BLaER1 treated with 17β-estradiol and CSF1 and Interleukin-3, amounts not matched to agents 10 nM and 100 nM (cell line): ENCODE measurements at regions not wholly inside any gene's neighbourhood (a gene's known extent, or its start where the extent isn't known, plus 50 kb on each side); places are given as distances from the start of the nearest gene placed in this dataset.

Experiments used
- H3K27ac ChIP-seq, 11 experiments: shearing (Covaris generic); formaldehyde crosslinking; 2 replicates each; pipeline ENCODE4 v1.8.1; 2022
- H3K27me3 ChIP-seq, 11 experiments: shearing (Covaris generic); formaldehyde crosslinking; 2 replicates each; pipeline ENCODE4 v1.8.1; 2022
- H3K36me3 ChIP-seq, 11 experiments: shearing (Covaris generic); formaldehyde crosslinking; 2 replicates each; pipeline ENCODE4 v1.8.1; 2022
- H3K4me1 ChIP-seq, 10 experiments: shearing (Covaris generic); formaldehyde crosslinking; 2 replicates each; pipeline ENCODE4 v1.8.1; 2022
- H3K4me2 ChIP-seq, 11 experiments: shearing (Covaris generic); formaldehyde crosslinking; 2 replicates each; pipeline ENCODE4 v1.8.1; 2022
- H3K4me3 ChIP-seq, 10 experiments: shearing (Covaris generic); formaldehyde crosslinking; 2 replicates each; pipeline ENCODE4 v1.8.1; 2022
- H3K9ac ChIP-seq, 11 experiments: shearing (Covaris generic); formaldehyde crosslinking; 2 replicates each; pipeline ENCODE4 v1.8.1; 2022
- H3K9me3 ChIP-seq, 11 experiments: shearing (Covaris generic); formaldehyde crosslinking; replicated peaks in 1 of 11; 2 replicates each; pipeline ENCODE4 v1.8.1; 2022
- H4K20me1 ChIP-seq, 11 experiments: shearing (Covaris generic); formaldehyde crosslinking; 2 replicates each; pipeline ENCODE4 v1.8.1; 2022
- Cebpa-rat ChIP-seq, 11 experiments: shearing (Covaris generic); IDR thresholded peaks; 2 replicates each; pipeline ENCODE4 v1.8.1; 2022

GRCh38 chr15:62889734-62890505 lies 152.6 kb upstream of the TPM1 start:
- Histone ChIP-seq H3K9me3 (no peaks in the 10 kb centered on the region), H3K4me2 (no peak overlapping the region)

GRCh38 chr15:62894322-62895085 lies 148.0 kb upstream of the TPM1 start:
- H3K27ac ChIP-seq, result no peak overlapping the region
- H3K27me3 ChIP-seq, result no peaks in the 10 kb centered on the region
- no peaks in the 10 kb centered on the region for H3K4me1 ChIP-seq
- H3K36me3 ChIP-seq, result no peaks in the 10 kb centered on the region
- TF ChIP-seq Cebpa-rat (IDR thresholded peaks at IDR 0.05), result no peak
- no peak overlapping the region for H3K4me2 ChIP-seq
- no peaks in the 10 kb centered on the region for H4K20me1 ChIP-seq
- no peaks in the 10 kb centered on the region for H3K9me3 ChIP-seq
- no peak overlapping the region for H3K9ac ChIP-seq
- H3K4me3 ChIP-seq, result no peak overlapping the region

More at GRCh38 chr15:62889734-62890505, 152.6 kb upstream of the TPM1 start:
- no peak for TF ChIP-seq Cebpa-rat (IDR thresholded peaks at IDR 0.05)
- H3K4me3 ChIP-seq, result no peak overlapping the region
- H4K20me1 ChIP-seq, result no peaks in the 10 kb centered on the region
- no peak overlapping the region for H3K27ac ChIP-seq
- H3K4me1 ChIP-seq, result no peaks in the 10 kb centered on the region
- H3K9ac ChIP-seq, result no peak overlapping the region
- H3K27me3 ChIP-seq, result no peaks in the 10 kb centered on the region
- no peaks in the 10 kb centered on the region for H3K36me3 ChIP-seq

GRCh38 chr15:62895139-62895866 lies 147.2 kb upstream of the TPM1 start:
- H3K9me3 ChIP-seq, result no peaks in the 10 kb centered on the region
- TF ChIP-seq Cebpa-rat (IDR thresholded peaks at IDR 0.05), result no peak
- H4K20me1 ChIP-seq, result no peaks in the 10 kb centered on the region
- no peak overlapping the region for H3K4me2 ChIP-seq
- no peaks in the 10 kb centered on the region for H3K27me3 ChIP-seq
- no peaks in the 10 kb centered on the region for H3K36me3 ChIP-seq
- H3K4me1 ChIP-seq, result no peaks in the 10 kb centered on the region
- H3K9ac ChIP-seq, result no peak overlapping the region
- H3K27ac ChIP-seq, result no peak overlapping the region
- no peak overlapping the region for H3K4me3 ChIP-seq

GRCh38 chr15:62895905-62896316 lies 146.6 kb upstream of the TPM1 start:
- H3K9ac ChIP-seq, result no peak overlapping the region
- H4K20me1 ChIP-seq, result no peaks in the 10 kb centered on the region
- no peaks in the 10 kb centered on the region for H3K9me3 ChIP-seq
- H3K36me3 ChIP-seq, result no peaks in the 10 kb centered on the region
- H3K4me2 ChIP-seq, result no peak overlapping the region
- no peak overlapping the region for H3K27ac ChIP-seq
- H3K4me1 ChIP-seq, result peaks cover 0 to 2% (median 0%) of the 10 kb centered on the region in 10 experiments; a peak in 5 of 20 replicates
- no peak overlapping the region for H3K4me3 ChIP-seq
- TF ChIP-seq Cebpa-rat (IDR thresholded peaks at IDR 0.05), result no peak
- no peaks in the 10 kb centered on the region for H3K27me3 ChIP-seq

- H3K9ac ChIP-seq, result no peak overlapping the region
These were observed 146.1 kb upstream of the TPM1 start for GRCh38 chr15:62896380-62896866.

GRCh38 chr15:62896969-62897486 lies 145.5 kb upstream of the TPM1 start:
- H3K4me3 ChIP-seq, result no peak overlapping the region

More at GRCh38 chr15:62896380-62896866, 146.1 kb upstream of the TPM1 start:
- Histone ChIP-seq H3K4me3 (no peak overlapping the region), H3K27ac (no peak overlapping the region), H4K20me1 (no peaks in the 10 kb centered on the region), H3K36me3 (no peaks in the 10 kb centered on the region), H3K4me1 (peaks cover 0 to 7% (median 0%) of the 10 kb centered on the region in 10 experiments; a peak in 7 of 20 replicates), H3K4me2 (no peak overlapping the region), H3K27me3 (no peaks in the 10 kb centered on the region), H3K9me3 (no peaks in the 10 kb centered on the region)
- TF ChIP-seq Cebpa-rat (IDR thresholded peaks at IDR 0.05), result no peak

GRCh38 chr15:62897634-62898033 lies 144.9 kb upstream of the TPM1 start:
- Histone ChIP-seq H3K36me3 (no peaks in the 10 kb centered on the region), H3K27me3 (no peaks in the 10 kb centered on the region), H3K27ac (no peak overlapping the region), H3K9me3 (no peaks in the 10 kb centered on the region), H4K20me1 (no peaks in the 10 kb centered on the region), H3K9ac (no peak overlapping the region), H3K4me3 (no peak overlapping the region), H3K4me1 (peaks cover 0 to 18% (median 9%) of the 10 kb centered on the region in 10 experiments; a peak in 15 of 20 replicates), H3K4me2 (no peak overlapping the region)
- no peak for TF ChIP-seq Cebpa-rat (IDR thresholded peaks at IDR 0.05)

More at GRCh38 chr15:62896969-62897486, 145.5 kb upstream of the TPM1 start:
- H3K36me3 ChIP-seq, result no peaks in the 10 kb centered on the region
- no peak overlapping the region for H3K27ac ChIP-seq
- H3K9ac ChIP-seq, result no peak overlapping the region
- H4K20me1 ChIP-seq, result no peaks in the 10 kb centered on the region
- no peaks in the 10 kb centered on the region for H3K9me3 ChIP-seq
- no peaks in the 10 kb centered on the region for H3K27me3 ChIP-seq
- TF ChIP-seq Cebpa-rat (IDR thresholded peaks at IDR 0.05), result no peak
- H3K4me1 ChIP-seq, result peaks cover 0 to 12% (median 3%) of the 10 kb centered on the region in 10 experiments; a peak in 15 of 20 replicates
- H3K4me2 ChIP-seq, result no peak overlapping the region

GRCh38 chr15:62899090-62899493 lies 143.5 kb upstream of the TPM1 start:
- Histone ChIP-seq H3K4me3 (no peak overlapping the region), H3K27me3 (0 out of 22 replicates have a peak, but pooled peaks cover 0 to 2% (median 0%) of the 10 kb centered on the region in 11 experiments), H4K20me1 (no peaks in the 10 kb centered on the region), H3K9me3 (no peaks in the 10 kb centered on the region), H3K27ac (no peak overlapping the region), H3K4me1 (peaks cover 0 to 22% (median 11%) of the 10 kb centered on the region in 10 experiments; a peak in 15 of 20 replicates), H3K4me2 (no peak overlapping the region), H3K9ac (no peak overlapping the region), H3K36me3 (no peaks in the 10 kb centered on the region)
- no peak for TF ChIP-seq Cebpa-rat (IDR thresholded peaks at IDR 0.05)
